Esophagus squamous epithelium (tissue), 5 donors: ENCODE measurements at regions not wholly inside any gene's neighbourhood (a gene's known extent, or its start where the extent isn't known, plus 50 kb on each side); places are given as distances from the start of the nearest gene placed in this dataset.

Experiments used
- DNase-seq: peaks from one replicate; lab custom pipeline; 2025; lab: John Stamatoyannopoulos, UW
- H3K27ac ChIP-seq, 4 donors: fragments of 200-600 bp; sonication (generic); one replicate each; pipeline ENCODE4 v1.5.1; 2016 to 2019; ENCODE audit warnings: mild to moderate bottlenecking in 1 of 4
- H3K27me3 ChIP-seq, 4 donors: fragments of 200-600 bp; sonication (generic); 1 replicate in 3 of 4; 2 replicates in 1 of 4; pipeline versions ENCODE4 v1.5.1 to v1.6.0; 2017 to 2021; ENCODE audit warnings: antibody characterized with exemption in 1 of 4
- H3K36me3 ChIP-seq, 3 donors: fragments of 200-600 bp; sonication (generic); one replicate each; pipeline ENCODE4 v1.5.1; 2016 to 2019
- H3K4me1 ChIP-seq, 3 donors: fragments of 200-600 bp; sonication (generic); one replicate each; pipeline ENCODE4 v1.5.1; 2017 to 2019
- H3K4me3 ChIP-seq, 4 donors: fragments of 200-600 bp; sonication (generic); 1 replicate in 3 of 4; 2 replicates in 1 of 4; pipeline ENCODE4 v1.5.1; 2016 to 2019; ENCODE audit warnings: mild to moderate bottlenecking in 2 of 4, moderate library complexity in 1 of 4
- H3K9me3 ChIP-seq, 3 donors: fragments of 200-600 bp; sonication (generic); one replicate each; pipeline ENCODE4 v1.5.1; 2016 to 2019
- CTCF ChIP-seq, 6 experiments: fragments of 450-650 bp in 4 of 6; fragments of 200-600 bp in 2 of 6; sonication (generic) in 2 of 6; IDR thresholded peaks; one replicate each; pipeline ENCODE4 v1.5.1; 2016 to 2019; ENCODE audit warnings: antibody characterized with exemption in 6 of 6, mild to moderate bottlenecking in 4 of 6, moderate library complexity in 4 of 6
- POLR2A ChIP-seq, 4 donors: fragments of 450-650 bp; IDR thresholded peaks; one replicate each; pipeline ENCODE4 v1.6.1; 2017; ENCODE audit warnings: antibody characterized with exemption in 4 of 4, mild to moderate bottlenecking in 4 of 4, moderate library complexity in 3 of 4
- WGBS, 2 donors: methylation state at CpG; one replicate each; pipeline ENCODE4 v1.1.5; 2018; 5-methylcytosine and 5-hydroxymethylcytosine counted together
- intact Hi-C: fragments of 100-400 bp; cut with DNase I; formaldehyde crosslinking; loops from one replicate; pipeline ENCODE4 v1.15.0; 2022
- donor health status: DM: yes; HTN: yes; CAD: no.

- DNase-seq = no peak
- TF ChIP-seq POLR2A (IDR thresholded peaks at IDR 0.05) (no peak), CTCF (IDR thresholded peaks at IDR 0.05) (no peak)
- 64 to 90% methylated on average over 10 to 14 of the region's 29 CpGs for WGBS, 2 donors
- Histone ChIP-seq H3K9me3 (no peaks in the 10 kb centered on the region), H3K27ac (no peak overlapping the region), H3K4me3 (no peak overlapping the region), H3K4me1 (no peaks in the 10 kb centered on the region), H3K27me3 (no peaks in the 10 kb centered on the region), H3K36me3 (no peaks in the 10 kb centered on the region)
- intact Hi-C loops = no loop called here
Observed at GRCh38 chr18:78779996-78780718, 199.5 kb upstream of the SALL3 start.

GRCh38 chr18:78780719-78781600 lies 198.7 kb upstream of the SALL3 start:
- WGBS, 2 donors = 76 to 87% methylated on average over 16 to 26 of the region's 42 CpGs
- no peaks in the 10 kb centered on the region for H3K9me3 ChIP-seq
- no peak overlapping the region for H3K4me3 ChIP-seq
- H3K27me3 ChIP-seq = no peaks in the 10 kb centered on the region
- no peaks in the 10 kb centered on the region for H3K36me3 ChIP-seq
- TF ChIP-seq CTCF (IDR thresholded peaks at IDR 0.05) = no peak
- TF ChIP-seq POLR2A (IDR thresholded peaks at IDR 0.05) = no peak
- H3K4me1 ChIP-seq = no peaks in the 10 kb centered on the region
- no peak overlapping the region for H3K27ac ChIP-seq
- intact Hi-C loops = no loop called here
- DNase-seq = no peak

GRCh38 chr18:78781601-78781960 lies 198.0 kb upstream of the SALL3 start:
- H3K27me3 ChIP-seq = no peaks in the 10 kb centered on the region
- H3K36me3 ChIP-seq = no peaks in the 10 kb centered on the region
- no peak for DNase-seq
- H3K9me3 ChIP-seq = no peaks in the 10 kb centered on the region
- intact Hi-C loops = no loop called here
- 50 to 98% methylated on average over 2 to 16 of the region's 28 CpGs for WGBS, 2 donors
- H3K27ac ChIP-seq = no peak overlapping the region
- H3K4me1 ChIP-seq = no peaks in the 10 kb centered on the region
- no peak for TF ChIP-seq CTCF (IDR thresholded peaks at IDR 0.05)
- no peak overlapping the region for H3K4me3 ChIP-seq

GRCh38 chr18:78782951-78783563 lies 196.6 kb upstream of the SALL3 start:
- Histone ChIP-seq H3K4me1 (no peaks in the 10 kb centered on the region), H3K27ac (no peak overlapping the region), H3K27me3 (no peaks in the 10 kb centered on the region), H3K9me3 (no peaks in the 10 kb centered on the region), H3K36me3 (no peaks in the 10 kb centered on the region), H3K4me3 (no peak overlapping the region)
- TF ChIP-seq POLR2A (IDR thresholded peaks at IDR 0.05) (no peak), CTCF (IDR thresholded peaks at IDR 0.05) (no peak)
- 77 to 88% methylated on average over 13 to 17 of the region's 21 CpGs for WGBS, 2 donors
- intact Hi-C loops = no loop called here
- no peak for DNase-seq

GRCh38 chr18:78783564-78783960 lies 196.1 kb upstream of the SALL3 start:
- H3K36me3 ChIP-seq = no peaks in the 10 kb centered on the region
- DNase-seq = no peak
- no peak overlapping the region for H3K4me3 ChIP-seq
- no peak overlapping the region for H3K27ac ChIP-seq
- intact Hi-C loops = no loop called here
- TF ChIP-seq CTCF (IDR thresholded peaks at IDR 0.05) = no peak
- no peak for TF ChIP-seq POLR2A (IDR thresholded peaks at IDR 0.05)
- 72 to 90% methylated on average over 7 to 12 of the region's 12 CpGs for WGBS, 2 donors
- no peaks in the 10 kb centered on the region for H3K27me3 ChIP-seq
- no peaks in the 10 kb centered on the region for H3K9me3 ChIP-seq
- no peaks in the 10 kb centered on the region for H3K4me1 ChIP-seq
